HG03439 (cell line): ENCODE measurements at regions not wholly inside any gene's neighbourhood (a gene's known extent, or its start where the extent isn't known, plus 50 kb on each side); places are given as distances from the start of the nearest gene placed in this dataset.
A peak's percentile ranks its signal among the peaks of the same experiment; 100 is the strongest.

Experiments used
- ATAC-seq: cut with Tn5 transposase; IDR thresholded peaks from one replicate; pipeline ENCODE4 v1.9.1; 2021; ENCODE audit warnings: mild to moderate bottlenecking, moderate library complexity; ENCODE audit not compliant: unreplicated experiment

GRCh38 chr1:59017501-59018231, 233.8 kb upstream of the JUN start:
- no peak for ATAC-seq

DNA sequence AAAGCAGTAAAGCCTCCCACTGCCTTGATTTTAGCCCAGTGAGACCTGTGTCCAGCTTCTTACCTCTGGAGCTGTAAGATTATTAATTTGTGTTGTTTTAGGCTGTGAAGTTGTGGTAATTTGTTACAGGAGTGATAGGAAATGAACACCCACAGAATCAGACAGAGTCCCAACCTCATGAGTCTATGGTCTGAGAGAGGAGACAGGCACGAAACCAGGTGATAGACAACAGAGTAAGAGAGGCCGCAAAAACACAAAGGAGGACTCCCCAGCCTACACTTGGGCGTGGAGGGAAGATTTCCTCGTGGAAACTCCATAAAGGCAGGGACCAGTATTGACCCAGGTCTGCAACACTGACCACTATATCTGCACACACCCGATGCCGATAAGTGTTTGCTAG, 234.6 kb upstream of the JUN start:
- ATAC-seq, result no peak

- no peak for ATAC-seq
Measured at GRCh38 chr1:59018860-59019259, 235.0 kb upstream of the JUN start.

- peak; percentile 89 for ATAC-seq
Measured at GRCh38 chr1:59020151-59020997, 236.5 kb upstream of the JUN start.

GRCh38 chr1:59022199-59022598, 238.4 kb upstream of the JUN start:
- ATAC-seq, result no peak

DNA sequence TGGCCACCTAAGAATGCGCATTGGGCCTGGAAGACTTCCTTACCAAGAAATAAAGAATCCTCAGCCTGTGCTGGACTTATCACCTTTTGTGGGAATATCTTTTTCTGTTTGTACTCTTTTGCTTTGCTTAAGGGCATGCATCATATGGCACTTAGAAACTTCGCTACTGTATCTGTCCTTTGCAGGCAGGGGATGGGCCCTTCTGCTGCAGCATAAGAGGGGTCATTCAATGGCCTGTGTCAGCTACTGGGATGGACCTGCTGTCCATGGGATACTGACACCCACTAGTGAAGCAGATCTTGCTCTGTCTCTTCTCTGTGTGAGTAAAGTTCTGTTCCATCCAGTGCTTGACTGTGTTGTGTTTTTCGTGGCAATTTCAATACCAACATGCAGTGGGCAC, 239.0 kb upstream of the JUN start:
- ATAC-seq, result no peak

- ATAC-seq, result no peak
Measured at GRCh38 chr1:59025201-59025600, 241.4 kb upstream of the JUN start.

- peak; percentile 85 for ATAC-seq
Measured at GRCh38 chr1:59025898-59026426, 242.1 kb upstream of the JUN start.

DNA sequence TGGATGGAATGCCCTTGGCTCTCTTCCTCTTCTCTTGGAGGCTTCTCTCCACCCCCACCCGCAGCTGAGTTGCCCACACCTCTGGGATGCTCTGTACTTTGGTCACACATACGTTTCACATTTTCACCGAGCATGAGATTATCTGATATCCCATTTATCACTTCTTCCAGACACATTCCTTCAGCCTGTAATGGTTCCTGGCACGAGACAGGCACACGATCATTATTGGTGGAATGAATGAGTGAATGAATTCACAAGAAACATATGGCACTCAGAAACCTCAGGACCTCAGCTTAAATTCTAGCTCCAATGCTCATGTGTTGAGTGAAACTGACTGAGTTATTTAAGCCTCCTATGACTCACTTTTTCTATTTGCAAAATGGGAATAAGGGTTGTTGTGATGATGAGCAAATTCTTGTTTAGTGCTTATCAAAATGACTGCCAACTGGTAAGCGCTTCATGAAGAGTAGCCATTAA, 242.7 kb upstream of the JUN start:
- ATAC-seq, result peak; percentile 29

GRCh38 chr1:59027177-59027576, 243.3 kb upstream of the JUN start:
- ATAC-seq, result no peak

GRCh38 chr1:59028048-59028447, 244.2 kb upstream of the JUN start:
- ATAC-seq, result no peak

DNA sequence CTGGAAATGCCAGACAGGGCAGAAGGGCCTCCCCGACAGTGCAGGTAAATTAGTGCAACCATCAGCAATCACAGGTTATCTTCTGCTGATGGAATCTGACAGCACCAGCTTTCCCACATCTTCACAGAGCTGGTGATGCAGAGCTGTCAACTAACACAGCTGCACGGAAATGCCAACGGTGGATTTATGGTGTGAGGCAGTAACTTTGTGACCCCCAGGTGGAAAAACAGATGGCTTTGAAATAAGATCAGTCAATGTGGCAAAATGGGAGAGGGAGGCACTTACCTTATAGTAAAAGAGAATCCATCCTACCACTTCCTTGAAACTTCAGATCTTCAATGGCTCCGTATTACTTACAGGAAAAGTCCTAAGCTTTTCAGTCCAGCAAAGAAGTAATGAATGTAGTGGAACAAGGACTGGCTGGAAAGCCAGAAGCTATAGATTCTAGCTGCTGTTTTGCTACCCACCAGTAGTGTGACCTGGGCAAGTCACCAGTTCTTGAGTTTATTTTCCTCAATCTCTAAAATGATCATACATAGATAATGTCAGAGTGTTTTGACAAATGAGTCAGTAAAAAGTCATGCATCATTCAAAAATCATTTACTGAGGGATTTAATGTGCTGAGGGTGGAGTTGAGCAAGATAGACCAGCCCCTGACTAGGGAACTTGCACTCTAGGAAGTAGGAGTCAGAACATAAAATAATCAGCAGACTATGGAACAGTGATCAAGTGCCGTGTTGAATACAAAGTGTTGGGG, 245.7 kb upstream of the JUN start:
- ATAC-seq, result no peak

- ATAC-seq, result no peak
Measured at GRCh38 chr1:59032228-59032627, 248.4 kb upstream of the JUN start.

- ATAC-seq, result no peak
Measured at GRCh38 chr1:59033761-59034160, 249.9 kb upstream of the JUN start.

DNA sequence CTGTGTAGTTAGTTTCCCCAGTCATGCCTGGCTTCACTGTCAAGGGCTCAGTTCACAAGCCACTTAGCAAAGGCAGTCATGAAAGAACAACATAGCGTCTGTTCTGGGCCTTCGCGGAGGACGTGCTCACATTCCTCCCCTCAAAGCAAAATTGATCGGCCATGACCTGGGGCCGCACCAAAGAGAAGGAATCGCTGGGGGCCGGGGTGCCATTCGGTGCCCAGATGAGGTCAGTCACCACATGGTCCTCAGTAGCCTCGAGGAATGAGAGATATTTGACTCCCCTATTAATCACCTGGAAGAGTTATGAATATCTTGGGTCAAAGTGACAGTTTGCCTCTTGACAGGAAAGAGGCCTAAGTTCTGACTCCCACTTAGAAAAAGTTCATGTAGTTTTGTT, 251.1 kb upstream of the JUN start:
- ATAC-seq, result no peak

DNA sequence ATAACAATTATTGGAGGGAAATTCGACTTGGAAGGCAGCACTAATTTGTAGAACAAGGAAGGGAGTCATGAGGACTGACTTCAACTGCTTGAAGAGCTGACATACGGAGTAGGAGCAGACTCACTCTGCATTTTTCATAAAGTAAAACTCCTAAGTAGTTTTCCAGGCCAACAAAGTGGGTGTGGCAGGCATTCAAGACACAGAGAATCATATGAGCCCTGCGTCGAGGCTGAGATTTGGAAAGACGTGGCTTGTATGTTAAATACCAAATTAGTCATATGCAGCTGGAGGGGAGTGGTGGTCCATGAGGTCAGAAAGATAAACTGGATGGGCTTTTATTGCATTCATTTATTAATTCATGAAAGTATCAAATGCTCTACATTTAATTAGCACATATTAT, 255.7 kb upstream of the JUN start:
- ATAC-seq, result no peak

- no peak for ATAC-seq
Measured at GRCh38 chr1:59040486-59040885, 256.4 kb upstream of the FGGY start.

DNA sequence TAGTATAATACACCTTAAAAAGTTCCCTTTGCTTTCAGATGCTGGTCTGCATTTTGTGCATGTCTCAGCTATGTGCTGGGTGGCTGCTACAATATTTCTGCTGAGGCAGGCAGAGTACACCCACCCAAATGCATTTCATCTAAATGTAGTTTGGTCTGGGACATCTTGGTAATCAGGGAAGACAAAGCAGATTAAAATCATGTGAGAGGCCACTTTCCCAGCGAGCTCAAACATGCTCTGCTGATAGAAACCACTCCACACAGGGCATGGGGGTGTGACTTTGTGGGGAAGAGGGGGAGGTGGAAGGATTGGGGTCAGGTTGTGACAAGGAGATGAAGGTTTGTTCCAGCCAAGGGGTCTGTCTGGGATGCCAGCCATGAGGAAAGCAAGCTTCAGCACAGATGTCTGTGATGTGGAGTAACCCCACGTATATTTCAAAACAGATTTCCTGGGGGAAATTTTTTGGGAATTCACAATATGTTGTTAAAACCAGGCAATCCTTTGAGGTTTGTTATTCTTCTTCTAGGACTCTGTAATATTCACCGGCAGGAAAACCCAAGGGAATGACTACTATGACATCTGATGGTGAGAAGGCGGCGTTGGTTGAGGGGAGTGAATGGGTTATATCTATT, 255.1 kb upstream of the FGGY start:
- no peak for ATAC-seq

DNA sequence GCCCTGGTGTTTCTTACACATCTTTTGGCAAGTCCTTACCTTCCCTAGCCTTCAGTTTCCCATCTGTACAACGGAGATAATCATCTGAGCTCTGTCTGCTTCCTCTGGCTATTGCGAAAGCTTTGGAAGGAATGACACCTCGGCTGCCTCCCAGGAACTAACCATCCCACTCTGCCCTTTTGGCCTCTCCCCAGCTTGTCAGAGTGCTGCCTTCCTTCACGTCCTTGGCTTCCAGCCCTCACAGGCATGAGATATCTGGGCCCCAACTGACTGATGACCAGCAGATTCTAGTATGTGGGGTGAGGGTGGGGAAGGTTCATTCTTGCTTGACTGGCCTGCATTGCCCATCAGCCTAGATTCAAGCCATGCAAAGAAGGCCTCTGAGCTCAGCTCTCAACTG, 253.1 kb upstream of the FGGY start:
- no peak for ATAC-seq

DNA sequence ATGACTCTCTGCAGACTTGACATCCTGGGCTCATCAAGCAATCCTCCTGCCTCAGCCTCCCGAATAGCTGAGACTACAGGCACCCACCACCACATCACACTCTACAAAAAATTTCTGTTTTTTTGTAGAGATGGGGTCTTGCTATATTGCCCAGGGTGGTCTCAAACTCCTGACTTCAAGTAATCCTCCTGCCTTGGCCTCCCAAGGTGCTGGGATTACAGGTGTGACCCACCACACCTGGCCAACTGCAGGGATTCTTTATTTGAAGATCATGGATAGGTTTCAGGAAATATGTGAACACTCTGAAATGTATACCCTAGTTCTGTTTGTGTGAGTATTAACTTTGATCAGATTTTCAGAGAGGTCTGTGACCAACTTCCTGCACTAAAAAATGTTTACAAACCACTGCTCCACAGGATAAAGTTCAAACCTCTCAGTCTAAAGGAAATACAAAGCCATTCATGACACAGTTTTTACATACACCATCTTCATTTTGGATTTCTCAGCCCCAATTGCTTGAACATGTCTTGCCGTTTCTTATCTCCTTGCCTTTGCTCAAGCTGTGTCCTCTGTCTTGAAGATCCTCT, 252.3 kb upstream of the FGGY start:
- ATAC-seq, result no peak
